Mesendoderm (in vitro differentiated cells): ENCODE measurements at regions not wholly inside any gene's neighbourhood (a gene's known extent, or its start where the extent isn't known, plus 50 kb on each side); places are given as distances from the start of the nearest gene placed in this dataset.

Experiments
- DNase-seq: peaks from one replicate; pipeline ENCODE4 v3.0.0; 2013
- H2AK5ac ChIP-seq: 2 replicates; pipeline ENCODE4 v1.6.1; 2013; ENCODE audit warnings: low read length, inconsistent platforms
- H2BK120ac ChIP-seq: 2 replicates; pipeline ENCODE4 v1.6.1; 2013; ENCODE audit warnings: low read depth, mild to moderate bottlenecking, low read length, moderate library complexity, mixed read lengths
- H2BK15ac ChIP-seq: replicated peaks from 2 replicates; pipeline ENCODE4 v1.6.1; 2013; ENCODE audit warnings: low read depth, mild to moderate bottlenecking, moderate library complexity
- H2BK5ac ChIP-seq: 2 replicates; pipeline ENCODE4 v1.6.1; 2013; ENCODE audit warnings: low read length, inconsistent platforms
- H3K18ac ChIP-seq: 2 replicates; pipeline ENCODE4 v1.6.1; 2013; ENCODE audit warnings: mild to moderate bottlenecking, low read length, mixed read lengths
- H3K23ac ChIP-seq: one replicate; pipeline ENCODE4 v1.6.1; 2013; ENCODE audit warnings: low read length
- H3K27ac ChIP-seq: 2 replicates; pipeline ENCODE4 v1.5.1; 2013; ENCODE audit warnings: low read depth, mild to moderate bottlenecking, inconsistent platforms, low read length, moderate library complexity
- H3K27me3 ChIP-seq: 2 replicates; pipeline ENCODE4 v1.6.1; 2013; ENCODE audit warnings: low read length, control low read depth, mild to moderate bottlenecking, inconsistent platforms; ENCODE audit not compliant: insufficient read depth, poor library complexity
- H3K36me3 ChIP-seq: 2 replicates; pipeline ENCODE4 v1.6.1; 2013; ENCODE audit warnings: low read length, inconsistent platforms; ENCODE audit not compliant: control insufficient read depth, insufficient read depth
- H3K4ac ChIP-seq: one replicate; pipeline ENCODE4 v1.6.1; 2013; ENCODE audit warnings: low read depth, mild to moderate bottlenecking, low read length, moderate library complexity
- H3K4me1 ChIP-seq: 2 replicates; pipeline ENCODE4 v1.6.1; 2013; ENCODE audit warnings: low read depth, low read length, inconsistent platforms; ENCODE audit not compliant: control insufficient read depth
- H3K4me2 ChIP-seq: 2 replicates; pipeline ENCODE4 v1.6.1; 2013; ENCODE audit warnings: low read length
- H3K4me3 ChIP-seq: 2 replicates; pipeline ENCODE4 v1.5.1; 2013; ENCODE audit warnings: mild to moderate bottlenecking, low read length
- H3K56ac ChIP-seq: one replicate; pipeline ENCODE4 v1.6.1; 2013; ENCODE audit warnings: low read length
- H3K79me1 ChIP-seq: 2 replicates; pipeline ENCODE4 v1.6.1; 2013; ENCODE audit warnings: low read length, inconsistent platforms
- H3K79me2 ChIP-seq: 2 replicates; pipeline ENCODE4 v1.6.1; 2013; ENCODE audit warnings: mild to moderate bottlenecking, low read length; ENCODE audit not compliant: control insufficient read depth, insufficient read depth
- H3K9ac ChIP-seq: 2 replicates; pipeline ENCODE4 v1.6.1; 2013; ENCODE audit warnings: low read length, inconsistent platforms
- H4K5ac ChIP-seq: one replicate; pipeline ENCODE4 v1.6.1; 2013; ENCODE audit warnings: low read length
- H4K8ac ChIP-seq: one replicate; pipeline ENCODE4 v1.6.1; 2013; ENCODE audit warnings: low read depth, mild to moderate bottlenecking, control low read depth, low read length, moderate library complexity
- WGBS: extraction: QIAGEN DNeasy Blood & Tissue Kit; methylation state at CpG from one replicate; pipeline ENCODE4 v1.1.7; 2013; ENCODE audit warnings: low lambda C conversion rate, missing lambda C conversion rate; ENCODE audit not compliant: insufficient coverage; ENCODE audit errors: extremely low coverage; 5-methylcytosine and 5-hydroxymethylcytosine counted together

DNA sequence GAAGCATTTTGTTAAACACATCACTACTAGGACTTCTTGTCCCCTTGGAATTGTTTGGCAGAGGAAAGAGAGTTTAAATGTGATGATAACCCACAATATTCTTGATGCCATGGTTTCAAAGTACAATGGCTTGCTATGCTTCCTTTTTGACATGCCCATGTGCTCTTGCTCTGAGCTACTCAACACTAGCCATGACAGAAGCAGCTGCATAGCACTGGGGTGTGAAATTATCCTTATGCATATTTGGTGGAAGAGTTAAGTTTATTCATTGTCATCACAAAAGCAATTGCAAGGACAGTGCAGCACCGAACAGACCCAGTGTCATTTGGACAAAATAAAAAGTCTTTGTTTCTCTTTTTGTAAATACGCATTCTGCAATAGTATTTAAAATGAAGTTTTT, 209.9 kb upstream of the CDH20 start:
- Histone ChIP-seq H4K5ac (no peak overlapping the region), H3K79me1 (no peaks in the 10 kb centered on the region), H3K27me3 (no peaks in the 10 kb centered on the region), H2BK5ac (no peak overlapping the region), H3K79me2 (no peaks in the 10 kb centered on the region), H2AK5ac (no peak overlapping the region), H3K4me3 (no peak overlapping the region), H3K23ac (no peak overlapping the region), H2BK15ac (no peak overlapping the region), H3K4me2 (no peak overlapping the region), H3K18ac (no peak overlapping the region), H3K4ac (no peak overlapping the region), H3K4me1 (no peaks in the 10 kb centered on the region), H3K36me3 (no peaks in the 10 kb centered on the region), H2BK120ac (no peak overlapping the region), H3K9ac (no peak overlapping the region), H3K56ac (no peak overlapping the region), H3K27ac (no peak overlapping the region), H4K8ac (no peak overlapping the region)
- WGBS: no CpG with 5 or more reads among the region's 2 CpGs
- DNase-seq: no peak

DNA sequence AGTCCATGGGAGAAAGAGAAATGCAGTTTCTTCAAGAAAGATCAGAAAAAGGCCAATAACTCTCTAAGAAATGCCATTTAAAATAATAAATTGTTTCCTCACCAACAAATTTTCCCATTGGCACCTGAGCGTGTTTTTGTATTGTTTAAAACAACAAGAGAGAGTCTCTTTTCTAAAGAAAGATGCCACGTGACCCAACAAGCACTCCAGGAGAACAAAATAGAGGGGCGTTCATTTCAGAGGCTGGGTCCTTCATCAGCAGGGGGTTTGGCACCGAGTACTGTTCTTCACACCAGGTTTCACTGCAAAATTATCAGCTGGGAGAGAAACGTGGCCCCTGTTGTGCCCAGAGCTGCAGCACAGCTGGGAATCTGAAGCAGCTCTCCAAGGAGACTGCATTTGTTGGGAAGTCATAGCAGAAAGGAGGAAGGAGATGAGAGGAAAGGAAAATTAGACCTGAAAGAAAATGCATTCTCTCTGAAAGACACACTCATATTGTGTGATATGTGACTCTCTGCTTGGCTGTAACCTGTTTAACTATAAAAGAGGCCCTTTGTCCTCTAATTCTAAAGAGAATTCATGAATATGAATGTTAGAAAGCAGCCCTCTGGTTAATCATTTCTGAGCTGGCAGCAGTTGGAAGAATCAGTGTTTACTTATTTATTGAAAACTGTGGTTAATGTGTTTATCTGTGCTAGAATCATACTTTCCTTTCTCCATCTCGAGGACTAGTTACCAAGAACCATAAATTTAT, 205.3 kb upstream of the CDH20 start:
- Histone ChIP-seq H3K79me1 (no peaks in the 10 kb centered on the region), H3K9ac (no peak overlapping the region), H2BK15ac (no peak overlapping the region), H2BK5ac (no peak overlapping the region), H3K27ac (no peak overlapping the region), H3K18ac (no peak overlapping the region), H3K4ac (no peak overlapping the region), H3K4me3 (no peak overlapping the region), H2BK120ac (no peak overlapping the region), H3K23ac (no peak overlapping the region), H3K79me2 (no peaks in the 10 kb centered on the region), H4K8ac (no peak overlapping the region), H3K27me3 (no peaks in the 10 kb centered on the region), H4K5ac (no peak overlapping the region), H3K36me3 (no peaks in the 10 kb centered on the region), H3K4me1 (no peaks in the 10 kb centered on the region), H3K56ac (no peak overlapping the region), H2AK5ac (no peak overlapping the region), H3K4me2 (no peak overlapping the region)
- DNase-seq: peak; percentile 41
- WGBS: no CpG with 5 or more reads among the region's 6 CpGs

GRCh38 chr18:61129001-61129400, 204.2 kb upstream of the CDH20 start:
- no peak overlapping the region for H3K27ac ChIP-seq

DNA sequence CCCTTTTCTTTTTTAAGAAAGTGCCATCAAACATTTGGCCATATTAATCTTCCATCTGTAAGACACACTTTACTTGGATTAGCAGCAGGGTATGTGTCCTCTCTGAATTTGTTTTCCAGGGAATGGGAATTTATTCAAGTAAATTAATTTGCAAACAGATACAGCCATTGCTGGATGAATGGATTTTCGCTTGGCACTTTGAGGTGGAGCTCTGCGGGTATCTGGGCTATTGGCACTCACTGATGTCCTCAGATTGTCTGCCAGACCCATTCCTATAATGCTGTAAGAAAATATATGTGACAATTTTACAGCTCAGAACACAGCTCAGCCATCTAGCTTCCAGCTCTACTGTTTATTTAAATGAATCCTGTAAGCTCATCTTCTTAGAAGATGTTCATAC, 201.2 kb upstream of the CDH20 start:
- Histone ChIP-seq H3K27me3 (no peaks in the 10 kb centered on the region), H3K79me1 (no peaks in the 10 kb centered on the region), H3K9ac (no peak overlapping the region), H2AK5ac (no peak overlapping the region), H3K4me2 (no peak overlapping the region), H3K79me2 (no peaks in the 10 kb centered on the region), H2BK15ac (no peak overlapping the region), H4K8ac (no peak overlapping the region), H3K4me1 (no peaks in the 10 kb centered on the region), H2BK120ac (no peak overlapping the region), H3K23ac (no peak overlapping the region), H3K4me3 (no peak overlapping the region), H3K18ac (no peak overlapping the region), H3K4ac (no peak overlapping the region), H4K5ac (no peak overlapping the region), H2BK5ac (no peak overlapping the region), H3K27ac (no peak overlapping the region), H3K36me3 (no peaks in the 10 kb centered on the region), H3K56ac (no peak overlapping the region)
- no peak for DNase-seq
- WGBS: no CpG with 5 or more reads among the region's 2 CpGs

More at GRCh38 chr18:61129001-61129400, 204.2 kb upstream of the CDH20 start:
- H3K9ac ChIP-seq: no peak overlapping the region
- H2BK5ac ChIP-seq: no peak overlapping the region
- no peak overlapping the region for H3K56ac ChIP-seq
- no peak overlapping the region for H2AK5ac ChIP-seq
- H3K79me2 ChIP-seq: no peaks in the 10 kb centered on the region
- no peak overlapping the region for H2BK120ac ChIP-seq
- peak; percentile 52 for DNase-seq
- no peaks in the 10 kb centered on the region for H3K36me3 ChIP-seq
- no peak overlapping the region for H2BK15ac ChIP-seq
- no peak overlapping the region for H3K4ac ChIP-seq
- H3K27me3 ChIP-seq: no peaks in the 10 kb centered on the region
- H3K4me2 ChIP-seq: no peak overlapping the region
- H3K79me1 ChIP-seq: no peaks in the 10 kb centered on the region
- no peak overlapping the region for H4K5ac ChIP-seq
- H3K4me3 ChIP-seq: no peak overlapping the region
- no peak overlapping the region for H4K8ac ChIP-seq
- no peaks in the 10 kb centered on the region for H3K4me1 ChIP-seq
- no peak overlapping the region for H3K18ac ChIP-seq
- H3K23ac ChIP-seq: no peak overlapping the region

DNA sequence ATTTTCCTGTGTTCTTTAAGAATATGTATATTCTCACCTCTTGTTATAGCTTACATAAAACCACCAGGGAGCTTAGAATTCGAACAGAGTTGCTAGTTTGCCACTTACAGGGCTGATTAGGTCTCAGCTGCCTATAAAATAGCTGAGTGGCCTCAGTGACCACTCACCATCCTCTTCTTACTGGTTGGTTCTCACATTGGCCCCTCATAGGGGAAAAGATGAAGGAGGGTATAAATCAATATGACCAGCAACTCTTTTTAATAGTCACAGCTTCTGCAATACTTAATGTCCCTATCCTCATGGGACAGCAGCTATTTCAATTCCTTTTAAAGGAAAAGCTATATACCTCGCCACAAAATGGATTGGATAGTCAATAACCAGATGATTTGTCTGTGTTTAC, 199.4 kb upstream of the CDH20 start:
- Histone ChIP-seq H3K36me3 (no peaks in the 10 kb centered on the region), H4K5ac (no peak overlapping the region), H3K4me3 (no peak overlapping the region), H2BK15ac (no peak overlapping the region), H3K23ac (no peak overlapping the region), H2BK120ac (no peak overlapping the region), H3K56ac (no peak overlapping the region), H3K4me2 (no peak overlapping the region), H3K27ac (no peak overlapping the region), H3K79me2 (no peaks in the 10 kb centered on the region), H3K79me1 (no peaks in the 10 kb centered on the region), H3K27me3 (no peaks in the 10 kb centered on the region), H3K4me1 (no peaks in the 10 kb centered on the region), H3K4ac (no peak overlapping the region), H4K8ac (no peak overlapping the region), H2BK5ac (no peak overlapping the region), H2AK5ac (no peak overlapping the region), H3K18ac (no peak overlapping the region), H3K9ac (no peak overlapping the region)
- no peak for DNase-seq
- no CpG with 5 or more reads among the region's 2 CpGs for WGBS

DNA sequence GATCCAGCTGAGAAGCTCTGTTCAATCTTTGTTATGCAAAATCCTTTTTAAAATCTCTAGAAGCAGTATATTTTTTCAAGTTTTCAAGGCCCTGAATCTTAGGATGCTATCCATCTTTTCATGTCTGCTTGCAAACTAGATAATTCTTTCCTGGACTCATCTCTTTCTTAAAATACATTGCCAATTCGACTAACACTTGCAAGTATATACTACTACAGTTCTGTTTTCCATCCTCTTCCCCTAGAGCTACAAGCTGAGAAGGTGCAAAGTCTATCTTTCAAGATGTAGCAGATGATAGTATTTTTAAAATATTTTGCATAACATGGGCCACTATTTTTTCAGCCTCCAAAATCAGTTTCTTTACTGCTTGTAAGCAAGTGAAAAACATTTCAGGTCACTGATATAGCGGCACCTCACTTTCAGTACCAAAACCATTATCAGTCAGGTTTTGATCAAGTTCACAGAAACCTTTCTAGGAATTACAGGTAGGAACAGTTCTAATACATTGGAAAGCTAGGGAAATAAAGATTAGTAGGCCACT, 196.4 kb upstream of the CDH20 start:
- Histone ChIP-seq H3K56ac (no peak overlapping the region), H2BK15ac (no peak overlapping the region), H3K18ac (no peak overlapping the region), H3K79me2 (no peaks in the 10 kb centered on the region), H4K8ac (no peak overlapping the region), H3K4me3 (no peak overlapping the region), H3K23ac (no peak overlapping the region), H2BK5ac (no peak overlapping the region), H3K79me1 (no peaks in the 10 kb centered on the region), H3K4ac (no peak overlapping the region), H3K4me2 (no peak overlapping the region), H3K36me3 (no peaks in the 10 kb centered on the region), H2BK120ac (no peak overlapping the region), H4K5ac (no peak overlapping the region), H2AK5ac (no peak overlapping the region), H3K27ac (no peak overlapping the region), H3K27me3 (no peaks in the 10 kb centered on the region), H3K4me1 (no peaks in the 10 kb centered on the region), H3K9ac (no peak overlapping the region)
- WGBS: no CpG with 5 or more reads among the region's 2 CpGs
- DNase-seq: no peak
